H1 (cell line): ENCODE measurements at regions not wholly inside any gene's neighbourhood (a gene's known extent, or its start where the extent isn't known, plus 50 kb on each side); places are given as distances from the start of the nearest gene placed in this dataset.

Source experiments
- CTCF ChIA-PET: fragments of 300-600 bp; sonication (Branson Sonifier 250); formaldehyde crosslinking; loops from one replicate; lab custom pipeline; 2021; ENCODE audit not compliant: partially characterized antibody; lab: Charles Lee
- POLR2A ChIA-PET: fragments of 300-600 bp; sonication (Branson Sonifier 250); formaldehyde crosslinking; loops from one replicate; lab custom pipeline; 2021; ENCODE audit warnings: inconsistent platforms; ENCODE audit not compliant: partially characterized antibody; lab: Charles Lee
- DNase-seq, 2 experiments: peaks; one replicate each; pipeline versions ENCODE4 v3.0.0 to v3.0.0-alpha.2; 2010 to 2022; ENCODE audit warnings: low spot score in 2 of 2, low read depth in 1 of 2, mixed read lengths in 1 of 2
- FAIRE-seq: peaks from 2 replicates; lab custom pipeline; 2011; peaks lifted over from hg19 to GRCh38; lab: Jason Lieb, UNC
- H2AFZ ChIP-seq: 2 replicates; pipeline ENCODE4 v1.8.1; 2012; ENCODE audit warnings: low read length, inconsistent platforms
- H2AK5ac ChIP-seq: 2 replicates; pipeline ENCODE4 v1.6.1; 2013; ENCODE audit warnings: low read depth, low read length
- H2BK120ac ChIP-seq: replicated peaks from 2 replicates; pipeline ENCODE3; 2013; ENCODE audit warnings: low read depth, low read length, inconsistent platforms
- H2BK12ac ChIP-seq: 2 replicates; pipeline ENCODE4 v1.6.1; 2013; ENCODE audit warnings: low read depth, low read length
- H2BK15ac ChIP-seq: 2 replicates; pipeline ENCODE4 v1.6.1; 2013; ENCODE audit warnings: low read length
- H2BK20ac ChIP-seq: 2 replicates; pipeline ENCODE4 v1.6.1; 2013; ENCODE audit warnings: low read length
- H2BK5ac ChIP-seq: 2 replicates; pipeline ENCODE4 v1.6.1; 2013; ENCODE audit warnings: low read depth, low read length
- H3K14ac ChIP-seq: 2 replicates; pipeline ENCODE4 v1.6.1; 2013; ENCODE audit warnings: inconsistent platforms; ENCODE audit not compliant: insufficient read length
- H3K18ac ChIP-seq: 2 replicates; pipeline ENCODE4 v1.6.1; 2013; ENCODE audit warnings: low read length; ENCODE audit errors: extremely low read depth
- H3K23ac ChIP-seq: 2 replicates; pipeline ENCODE4 v1.6.1; 2013; ENCODE audit warnings: inconsistent platforms; ENCODE audit not compliant: insufficient read length
- H3K23me2 ChIP-seq: 2 replicates; pipeline ENCODE4 v1.6.1; 2013; ENCODE audit warnings: low read depth, low read length
- H3K27ac ChIP-seq: 2 replicates; pipeline ENCODE4 v1.6.1; 2011; ENCODE audit warnings: low read depth, low read length, inconsistent platforms
- H3K27me3 ChIP-seq, 4 experiments: replicated peaks in 1 of 4; 1 replicate in 1 of 4; 2 replicates in 3 of 4; pipeline versions ENCODE4 v1.6.1 to v1.8.1; 2011 to 2013; ENCODE audit warnings: low read length in 3 of 4, mild to moderate bottlenecking in 3 of 4, inconsistent platforms in 2 of 4, mixed read lengths in 2 of 4, moderate library complexity in 1 of 4; ENCODE audit not compliant: control insufficient read depth in 3 of 4, insufficient read depth in 3 of 4; ENCODE audit errors: extremely low read depth in 1 of 4
- H3K36me3 ChIP-seq, 4 experiments: 2 replicates each; pipeline versions ENCODE4 v1.6.1 to v1.8.1; 2011 to 2013; ENCODE audit warnings: mild to moderate bottlenecking in 4 of 4, low read length in 3 of 4, moderate library complexity in 2 of 4, control low read depth in 1 of 4, inconsistent platforms in 1 of 4; ENCODE audit not compliant: insufficient read depth in 4 of 4, control insufficient read depth in 2 of 4
- H3K4ac ChIP-seq: replicated peaks from 2 replicates; pipeline ENCODE3; 2013; ENCODE audit warnings: low read length, low read depth, mixed read lengths, inconsistent platforms; ENCODE audit not compliant: insufficient read length
- H3K4me1 ChIP-seq, 4 experiments: replicated peaks in 1 of 4; 1 replicate in 1 of 4; 2 replicates in 3 of 4; pipeline versions ENCODE4 v1.6.1 to v1.8.1; 2011 to 2013; ENCODE audit warnings: low read length in 3 of 4, inconsistent platforms in 2 of 4, mixed read lengths in 1 of 4; ENCODE audit not compliant: insufficient read depth in 4 of 4, control insufficient read depth in 3 of 4
- H3K4me2 ChIP-seq, 2 experiments: 2 replicates each; pipeline versions ENCODE4 v1.6.1 to v1.8.1; 2011 to 2013; ENCODE audit warnings: low read depth in 2 of 2, low read length in 2 of 2, control low read depth in 1 of 2, inconsistent platforms in 1 of 2, mild to moderate bottlenecking in 1 of 2; ENCODE audit not compliant: insufficient read depth in 1 of 2
- H3K4me3 ChIP-seq, 4 experiments: fragments of 200-600, 300-600 bp in 1 of 4; sonication (generic), shearing (Covaris generic), sonication (Bioruptor Twin) in 1 of 4; 2 replicates each; pipeline versions ENCODE4 v1.5.1 to v1.8.1; 2011 to 2016; ENCODE audit warnings: low read length in 4 of 4, low read depth in 3 of 4, control low read depth in 2 of 4, inconsistent platforms in 2 of 4, mild to moderate bottlenecking in 2 of 4, mixed read lengths in 1 of 4, moderate library complexity in 1 of 4; ENCODE audit not compliant: insufficient read depth in 2 of 4; ENCODE audit errors: extremely low read depth in 1 of 4
- H3K56ac ChIP-seq: replicated peaks from 2 replicates; pipeline ENCODE3; 2013; ENCODE audit warnings: low read depth, mild to moderate bottlenecking, mixed read lengths, low read length, inconsistent platforms; ENCODE audit not compliant: insufficient read length
- H3K79me1 ChIP-seq: 2 replicates; pipeline ENCODE4 v1.6.1; 2013; ENCODE audit warnings: low read depth, low read length, control low read depth
- H3K79me2 ChIP-seq, 2 experiments: 2 replicates each; pipeline versions ENCODE4 v1.6.1 to v1.8.1; 2012 to 2013; ENCODE audit warnings: low read length in 2 of 2, mild to moderate bottlenecking in 2 of 2, inconsistent platforms in 1 of 2; ENCODE audit not compliant: insufficient read depth in 2 of 2, control insufficient read depth in 1 of 2
- H3K9ac ChIP-seq, 4 experiments: replicated peaks in 1 of 4; 1 replicate in 1 of 4; 2 replicates in 3 of 4; pipeline versions ENCODE4 v1.6.1 to v1.8.1; 2011 to 2013; ENCODE audit warnings: low read depth in 3 of 4, low read length in 3 of 4, control low read depth in 2 of 4, mild to moderate bottlenecking in 2 of 4, moderate library complexity in 2 of 4, inconsistent platforms in 1 of 4; ENCODE audit errors: extremely low read depth in 1 of 4
- H3K9me3 ChIP-seq, 2 experiments: 2 replicates each; pipeline versions ENCODE4 v1.6.1 to v1.8.1; 2012 to 2013; ENCODE audit warnings: mild to moderate bottlenecking in 2 of 2, moderate library complexity in 2 of 2, control low read depth in 1 of 2, inconsistent platforms in 1 of 2, low read depth in 1 of 2, low read length in 1 of 2, mixed read lengths in 1 of 2; ENCODE audit not compliant: insufficient read depth in 2 of 2
- H4K20me1 ChIP-seq, 2 experiments: replicated peaks in 1 of 2; 2 replicates each; pipeline versions ENCODE3 to v1.8.1; 2011 to 2013; ENCODE audit warnings: inconsistent platforms in 2 of 2, low read length in 2 of 2, mild to moderate bottlenecking in 1 of 2; ENCODE audit not compliant: insufficient read depth in 2 of 2, control insufficient read depth in 1 of 2
- H4K5ac ChIP-seq: 2 replicates; pipeline ENCODE4 v1.6.1; 2013; ENCODE audit warnings: low read length, low read depth, mixed read lengths, inconsistent platforms; ENCODE audit not compliant: insufficient read length
- H4K8ac ChIP-seq: 2 replicates; pipeline ENCODE4 v1.8.0; 2013; ENCODE audit warnings: mild to moderate bottlenecking, moderate library complexity, low read length, inconsistent platforms; ENCODE audit not compliant: insufficient read depth; ENCODE audit errors: extremely low read depth
- H4K91ac ChIP-seq: replicated peaks from 2 replicates; pipeline ENCODE3; 2013; ENCODE audit warnings: low read length, mixed read lengths, inconsistent platforms; ENCODE audit not compliant: insufficient read length
- FOSL1 ChIP-seq: IDR thresholded peaks from 2 replicates; pipeline ENCODE4 v1.6.1; 2011; ENCODE audit warnings: mild to moderate bottlenecking, low read depth, low read length, moderate library complexity; ENCODE audit not compliant: insufficient read depth
- KDM5A ChIP-seq: fragments of 200-600 bp; IDR thresholded peaks from 2 replicates; pipeline ENCODE4 v1.7.1; 2012; ENCODE audit warnings: mild to moderate bottlenecking, low read length, inconsistent platforms, mixed read lengths
- SIX5 ChIP-seq: IDR thresholded peaks from 2 replicates; pipeline ENCODE4 v1.6.1; 2011; ENCODE audit warnings: mild to moderate bottlenecking, low read depth, low read length
- SP4 ChIP-seq: IDR thresholded peaks from 2 replicates; pipeline ENCODE4 v1.6.1; 2012; ENCODE audit warnings: low read length, inconsistent platforms
- WGBS, 2 experiments: shearing (Covaris generic) in 1 of 2; methylation state at CpG; one replicate each; pipeline versions ENCODE4 v1.1.6 to v1.1.7; 2013 to 2015; ENCODE audit warnings: low lambda C conversion rate in 2 of 2, mixed read lengths in 2 of 2, inconsistent platforms in 1 of 2, low coverage in 1 of 2, missing lambda C conversion rate in 1 of 2; ENCODE audit not compliant: insufficient replicate concordance in 2 of 2, insufficient coverage in 1 of 2, insufficient read length in 1 of 2; ENCODE audit errors: extremely low coverage in 1 of 2, missing lambda C conversion rate in 1 of 2; 5-methylcytosine and 5-hydroxymethylcytosine counted together

DNA sequence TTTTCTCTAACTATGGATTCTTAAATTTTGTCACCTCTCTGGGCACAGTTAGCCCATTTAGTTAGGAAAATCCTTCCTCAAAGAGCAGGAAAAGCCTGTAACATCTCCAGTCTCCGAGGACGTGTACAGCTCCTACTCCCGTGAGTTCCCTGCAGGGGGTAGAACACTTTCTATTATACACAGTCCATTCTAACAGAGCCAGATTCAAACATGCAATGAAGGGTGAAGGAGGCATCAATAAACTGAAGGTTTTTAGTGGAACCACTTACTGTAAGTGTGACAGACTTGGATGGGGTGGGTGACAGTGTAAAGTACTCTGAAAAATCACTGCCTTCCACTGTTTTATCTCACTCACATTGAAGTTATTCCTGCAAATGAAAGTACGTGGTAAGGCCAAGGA lies 204.7 kb upstream of the DACH1 start:
- ChIA-PET CTCF (interaction anchor here (1.1 kb wide), 1 partner anchor 9 kb away, joined by 5 read pairs; no protein-coding TSS in a partner anchor), POLR2A (no interaction called here)
- no peak overlapping the region for H2AK5ac ChIP-seq
- H2BK12ac ChIP-seq = no peak overlapping the region
- no peak overlapping the region for H3K14ac ChIP-seq
- no peak overlapping the region for H3K56ac ChIP-seq
- 91% methylated on average over 4 of the region's 4 CpGs; no CpG with 5 or more reads in 1 of the 2 experiments for WGBS, 2 experiments
- no peak for TF ChIP-seq KDM5A
- no peak for TF ChIP-seq SIX5
- TF ChIP-seq SP4 = no peak
- TF ChIP-seq FOSL1 = no peak
- no peak overlapping the region for H2AFZ ChIP-seq
- H3K9me3 ChIP-seq = no peaks in the 10 kb centered on the region
- FAIRE-seq = no peak
- no peak overlapping the region for H3K4ac ChIP-seq
- no peak overlapping the region for H4K91ac ChIP-seq
- H3K4me1 ChIP-seq = no peaks in the 10 kb centered on the region
- no peak overlapping the region for H3K18ac ChIP-seq
- no peak overlapping the region for H4K5ac ChIP-seq
- H2BK5ac ChIP-seq = no peak overlapping the region
- H2BK20ac ChIP-seq = no peak overlapping the region
- no peaks in the 10 kb centered on the region for H3K79me1 ChIP-seq
- no peak overlapping the region for H3K27ac ChIP-seq
- no peaks in the 10 kb centered on the region for H3K23me2 ChIP-seq
- H3K4me2 ChIP-seq = no peak overlapping the region
- H3K36me3 ChIP-seq = no peaks in the 10 kb centered on the region
- H4K20me1 ChIP-seq = no peaks in the 10 kb centered on the region
- H3K27me3 ChIP-seq = no peaks in the 10 kb centered on the region
- no peak overlapping the region for H3K4me3 ChIP-seq
- no peak overlapping the region for H4K8ac ChIP-seq
- no peak overlapping the region for H2BK15ac ChIP-seq
- H3K79me2 ChIP-seq = no peaks in the 10 kb centered on the region
- no peak overlapping the region for H3K23ac ChIP-seq
- no peak for DNase-seq
- no peak overlapping the region for H3K9ac ChIP-seq
- no peak overlapping the region for H2BK120ac ChIP-seq
